GM19025 (cell line): ENCODE measurements at regions not wholly inside any gene's neighbourhood (a gene's known extent, or its start where the extent isn't known, plus 50 kb on each side); places are given as distances from the start of the nearest gene placed in this dataset.
"Not testable (repeated sequence)": the region's sequence is repeated elsewhere in the genome, so short reads cannot be mapped to it uniquely, and the experiment has no call there.

Experiments used
- ATAC-seq: cut with Tn5 transposase; IDR thresholded peaks from one replicate; pipeline ENCODE4 v1.9.1; 2021; ENCODE audit warnings: mild to moderate bottlenecking, low read depth, moderate library complexity; ENCODE audit not compliant: unreplicated experiment

DNA sequence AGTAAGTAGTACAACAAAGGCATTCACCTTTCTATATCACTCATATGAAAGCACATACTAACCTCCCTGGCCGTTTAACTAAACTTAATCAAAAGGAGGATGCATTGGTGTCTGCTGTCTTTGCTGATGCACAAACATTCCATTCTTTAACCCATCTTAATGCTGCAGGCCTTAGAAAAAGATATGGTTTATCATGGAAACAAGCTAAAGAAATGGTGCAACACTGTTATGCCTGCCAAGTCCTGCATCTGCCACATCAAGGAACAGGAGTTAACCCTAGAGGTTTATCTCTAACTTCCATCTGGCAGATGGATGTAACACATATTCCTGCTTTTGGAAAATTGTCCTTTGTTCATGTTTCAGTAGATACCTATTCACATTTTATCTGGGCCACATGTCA lies 296.5 kb upstream of the DKK2 start:
- not testable (repeated sequence) for ATAC-seq

- ATAC-seq = no peak
Measured at GRCh38 chr4:107330916-107331315, 294.8 kb upstream of the DKK2 start.

- no peak for ATAC-seq
Measured at GRCh38 chr4:107319386-107319785, 283.3 kb upstream of the DKK2 start.

DNA sequence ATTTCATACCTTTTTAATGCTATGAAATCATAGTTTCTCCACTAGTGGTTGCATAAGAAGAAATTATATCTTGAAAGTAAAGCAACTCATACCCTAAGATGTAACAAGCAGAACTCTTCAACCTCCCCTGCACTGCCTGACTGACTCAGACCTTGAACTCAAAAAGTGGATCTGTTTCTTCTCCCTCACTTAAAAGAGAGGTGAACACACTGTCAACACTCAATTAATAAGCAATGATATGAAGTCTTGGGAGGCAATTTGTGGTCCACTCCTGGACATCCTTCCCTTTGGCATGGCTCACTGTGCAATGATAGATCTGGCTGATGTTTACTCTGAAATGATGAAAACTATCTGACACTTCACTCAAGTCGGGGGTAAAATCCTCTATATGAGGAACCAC lies 282.0 kb upstream of the DKK2 start:
- ATAC-seq = no peak

DNA sequence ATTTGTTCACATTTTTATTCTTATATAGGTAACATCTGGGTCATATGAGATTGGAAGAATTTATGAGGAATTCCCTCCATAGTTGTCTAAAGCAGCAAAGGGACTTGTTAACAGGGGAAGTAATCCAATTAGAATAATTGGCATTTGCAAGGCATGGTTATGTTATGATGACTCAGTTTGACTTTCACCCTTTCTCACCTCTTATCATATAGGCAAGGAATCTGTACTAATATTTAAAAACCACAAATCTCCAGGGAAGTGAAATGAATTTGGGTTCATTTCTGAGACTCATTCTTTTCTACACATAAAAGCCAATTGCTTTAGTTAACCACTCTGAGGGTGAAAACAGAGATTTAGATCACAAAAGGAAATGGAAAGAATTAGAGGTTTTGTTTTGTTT lies 281.5 kb upstream of the DKK2 start:
- no peak for ATAC-seq

DNA sequence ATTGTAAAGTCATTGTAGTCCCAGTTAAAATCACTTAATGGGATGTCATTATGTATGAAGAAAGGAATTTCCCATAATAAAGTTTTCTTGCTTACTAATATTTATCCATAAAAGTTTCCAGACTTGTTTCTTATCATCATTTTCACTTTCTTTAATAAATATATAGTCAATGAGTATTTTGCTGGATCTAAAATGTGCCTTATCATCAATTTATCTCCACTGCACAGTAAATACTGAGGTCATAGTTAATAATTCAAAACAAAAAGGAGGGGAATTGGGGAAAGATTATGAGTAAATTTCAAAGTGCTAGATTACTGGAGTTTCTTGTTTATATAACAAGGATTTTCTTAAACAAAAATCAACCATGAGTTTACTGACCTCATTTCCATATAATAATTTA lies 279.5 kb upstream of the DKK2 start:
- no peak for ATAC-seq

GRCh38 chr4:107314156-107314555 lies 278.0 kb upstream of the DKK2 start:
- ATAC-seq = no peak

DNA sequence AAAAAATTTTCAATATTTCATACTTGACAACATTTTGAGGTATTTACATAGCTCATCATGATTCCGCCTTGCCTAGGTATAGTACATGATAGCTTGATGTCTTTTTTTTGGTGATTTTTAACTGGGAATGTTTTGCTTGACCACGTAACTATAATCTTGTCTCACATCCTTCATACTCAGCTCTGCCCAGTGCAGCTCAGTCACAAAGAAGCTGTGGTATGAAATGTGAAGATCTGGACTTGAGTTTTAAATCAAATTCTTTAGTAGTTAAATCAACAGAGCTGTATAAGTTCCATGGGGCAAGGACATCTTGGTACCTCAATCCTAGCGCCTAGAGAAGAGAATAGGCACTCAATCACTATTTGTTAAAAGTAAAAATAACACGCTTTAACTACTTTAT lies 276.3 kb upstream of the DKK2 start:
- ATAC-seq = no peak

GRCh38 chr4:107304699-107305286 lies 268.7 kb upstream of the DKK2 start:
- ATAC-seq = no peak

DNA sequence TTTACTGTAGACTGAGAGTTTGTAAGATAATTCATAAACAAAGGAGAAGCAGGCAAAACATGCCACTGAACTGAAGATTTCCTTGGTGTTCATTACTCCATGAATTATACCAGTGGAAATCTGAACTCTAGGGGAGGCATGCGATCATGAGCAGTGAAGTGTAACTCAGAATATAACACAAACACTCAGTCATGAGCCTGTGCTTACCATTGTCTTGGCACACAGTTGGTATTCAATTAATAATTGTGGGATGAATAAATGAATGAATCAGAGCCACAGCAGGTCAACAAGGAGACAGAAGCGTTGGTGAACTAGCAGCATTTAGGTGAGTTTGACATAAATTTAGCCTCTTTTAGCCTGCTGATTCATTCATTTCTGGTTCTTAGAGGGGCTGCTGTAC lies 263.5 kb upstream of the DKK2 start:
- no peak for ATAC-seq

DNA sequence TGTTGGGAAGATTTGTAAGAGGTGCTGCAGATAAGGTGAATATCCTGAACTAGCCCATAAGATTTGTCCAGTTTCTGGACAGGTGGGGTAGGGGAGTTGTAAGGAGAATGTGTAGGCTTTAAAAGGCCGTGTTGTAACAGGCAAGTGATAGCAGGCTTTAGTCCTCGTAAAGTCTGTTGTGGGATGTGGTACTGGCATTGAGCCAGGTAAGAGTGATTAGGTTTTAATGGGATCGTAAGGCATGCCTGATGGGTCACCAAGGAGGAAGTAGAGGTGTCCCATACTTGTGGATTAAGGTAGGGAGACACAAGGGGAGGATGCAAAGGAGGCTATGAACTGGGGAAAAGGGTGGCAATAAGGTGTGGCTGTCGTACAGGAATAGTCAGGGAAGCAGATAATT lies 256.9 kb upstream of the DKK2 start:
- no peak for ATAC-seq

GRCh38 chr4:107283587-107284559 lies 247.8 kb upstream of the DKK2 start:
- no peak for ATAC-seq

DNA sequence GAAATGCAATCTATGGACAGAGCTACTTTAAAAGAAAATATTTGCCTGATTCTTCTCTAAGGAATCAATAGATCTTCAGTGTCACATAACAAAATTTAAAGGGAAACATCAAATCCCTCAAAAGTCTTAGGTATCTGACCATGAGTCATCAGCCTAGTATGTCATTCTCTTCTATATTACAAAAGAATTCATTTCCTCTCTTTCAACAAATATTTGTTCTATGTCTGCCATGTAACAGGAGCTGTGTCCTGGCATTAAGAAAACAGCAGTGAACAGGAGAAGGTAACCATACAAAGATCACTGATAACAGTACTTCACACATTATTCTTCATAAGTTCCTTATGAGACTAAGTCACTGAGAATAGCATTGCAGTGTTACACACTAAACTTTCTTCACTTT lies 243.6 kb upstream of the DKK2 start:
- ATAC-seq = no peak

GRCh38 chr4:107278791-107279483 lies 242.8 kb upstream of the DKK2 start:
- no peak for ATAC-seq

DNA sequence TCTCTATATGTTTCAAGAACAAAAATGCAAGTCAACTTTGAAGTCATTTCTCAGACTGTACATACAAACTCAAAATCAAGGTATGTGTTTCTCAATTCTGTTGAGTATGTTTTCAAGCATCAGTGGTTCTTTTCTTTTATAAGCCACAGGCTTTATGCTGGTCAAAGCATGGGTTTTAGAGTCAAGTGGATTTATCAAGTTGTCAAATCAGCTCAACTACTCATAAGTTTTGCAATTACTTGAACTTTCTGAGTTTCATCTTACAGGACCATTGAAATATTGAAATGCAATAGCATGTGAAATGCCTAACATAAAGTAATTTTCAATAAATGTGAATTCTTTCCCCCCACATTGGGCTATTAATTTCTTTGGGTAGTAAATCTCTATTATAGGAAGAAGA lies 239.9 kb upstream of the DKK2 start:
- no peak for ATAC-seq

GRCh38 chr4:107275225-107275624 lies 239.1 kb upstream of the DKK2 start:
- ATAC-seq = no peak

GRCh38 chr4:107270614-107271013 lies 234.5 kb upstream of the DKK2 start:
- ATAC-seq = no peak

DNA sequence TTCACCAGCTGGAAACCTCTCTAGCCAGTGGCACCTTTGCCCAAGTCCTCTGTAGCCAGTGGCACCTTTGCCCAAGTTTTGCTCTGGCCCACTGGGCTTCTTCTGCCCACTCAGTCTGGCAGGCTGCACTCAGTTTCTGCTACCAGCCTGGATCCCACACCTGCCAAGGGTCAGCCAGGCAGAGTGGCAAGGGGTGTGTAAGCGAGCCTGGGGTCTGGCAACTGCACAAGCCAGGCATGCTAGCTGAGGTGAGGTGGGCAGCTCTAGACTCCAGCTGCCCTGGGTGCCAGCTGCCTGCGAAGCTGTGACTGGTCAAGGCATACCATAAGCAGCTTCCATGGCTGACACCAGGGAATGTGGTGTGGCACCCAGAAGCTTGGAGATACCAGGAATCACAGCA lies 233.1 kb upstream of the DKK2 start:
- ATAC-seq = no peak

- no peak for ATAC-seq
Measured at GRCh38 chr4:107265859-107266258, 229.7 kb upstream of the DKK2 start.

DNA sequence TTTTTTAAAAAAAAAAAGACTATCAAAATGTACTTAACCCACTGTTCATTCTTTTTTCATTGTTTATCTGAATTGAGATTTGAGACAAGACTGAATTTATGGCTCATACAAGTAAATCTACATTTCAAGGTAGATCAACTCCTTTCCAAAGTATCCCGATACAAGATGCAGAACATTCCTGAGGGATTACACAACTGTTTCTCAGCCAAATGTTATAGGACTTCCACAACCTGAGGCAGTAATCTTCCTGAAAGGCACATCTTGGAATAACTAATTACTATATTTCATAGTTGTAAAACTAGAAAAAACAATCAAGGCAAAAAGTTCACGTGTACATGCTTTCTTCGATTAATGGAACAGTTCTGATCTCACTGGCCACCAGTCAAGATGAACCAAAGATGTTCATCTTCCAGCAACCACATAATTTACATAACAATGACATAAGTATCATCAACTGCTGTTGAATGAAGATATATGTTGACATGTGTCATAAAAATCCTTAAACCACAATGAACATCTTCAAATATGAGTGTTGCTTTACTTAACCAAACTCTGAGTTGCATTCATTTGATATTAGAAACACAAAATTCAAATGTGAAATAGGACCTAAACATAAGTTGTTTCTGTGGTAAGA lies 225.2 kb upstream of the DKK2 start:
- ATAC-seq = no peak

- ATAC-seq = no peak
Measured at GRCh38 chr4:107258359-107258758, 222.2 kb upstream of the DKK2 start.
